Esophagus mucosa (tissue), 1 donor: ENCODE measurements at regions not wholly inside any gene's neighbourhood (a gene's known extent, or its start where the extent isn't known, plus 50 kb on each side); places are given as distances from the start of the nearest gene placed in this dataset.
"Not testable (repeated sequence)": the region's sequence is repeated elsewhere in the genome, so short reads cannot be mapped to it uniquely, and the experiment has no call there.

Experiments used
- ATAC-seq: fragments of 200-7000 bp; cut with Tn5 transposase; one replicate; pipeline ENCODE4 v1.9.1; 2020
- donor health status: DM: yes; HTN: yes; CAD: no.

DNA sequence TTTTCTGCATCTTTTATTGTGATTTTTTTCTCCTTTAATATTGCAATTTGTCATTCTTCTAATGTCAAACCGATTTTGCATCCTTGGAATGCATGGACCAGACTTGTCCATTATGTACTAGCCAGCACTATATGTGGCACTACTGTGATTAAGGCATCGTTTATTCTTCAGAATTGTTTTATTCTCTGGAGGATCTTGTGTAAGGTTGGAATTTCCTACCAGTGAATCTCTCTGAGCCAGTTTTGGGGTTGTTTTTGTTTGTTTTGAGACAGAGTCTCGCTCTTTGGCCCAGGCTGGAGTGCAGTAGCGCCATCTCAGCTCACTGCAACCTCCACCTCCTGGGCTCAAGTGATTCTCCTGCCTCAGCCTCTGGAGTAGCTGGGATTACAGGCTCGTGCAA lies 58.5 kb downstream of the IGLL5 start:
- ATAC-seq: no peak

GRCh38 chr22:22948651-22949571 lies 61.3 kb downstream of the IGLL5 start:
- peak; percentile 17 for ATAC-seq

- ATAC-seq: no peak
Measured at GRCh38 chr22:22949953-22950352, 62.3 kb downstream of the IGLL5 start.

DNA sequence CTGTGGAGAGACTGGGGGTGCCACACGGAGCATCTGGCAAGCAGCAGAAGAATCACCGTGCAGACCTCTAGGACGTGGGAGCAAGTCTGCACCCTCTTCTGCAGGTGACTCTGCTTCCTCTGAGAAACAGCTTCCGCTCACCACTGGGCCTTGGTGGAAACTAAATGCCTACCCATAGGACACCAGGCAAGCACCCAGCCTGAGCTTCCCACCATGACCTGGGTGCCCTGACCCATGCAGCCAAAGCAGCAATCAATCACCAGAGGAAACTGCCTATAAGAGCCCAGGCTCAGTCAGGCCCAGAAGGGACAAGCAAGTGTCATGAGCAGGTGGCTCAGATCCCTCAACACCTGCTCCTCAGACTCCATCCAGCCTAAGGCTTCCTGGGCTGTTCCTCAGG lies 63.4 kb downstream of the IGLL5 start:
- no peak for ATAC-seq

DNA sequence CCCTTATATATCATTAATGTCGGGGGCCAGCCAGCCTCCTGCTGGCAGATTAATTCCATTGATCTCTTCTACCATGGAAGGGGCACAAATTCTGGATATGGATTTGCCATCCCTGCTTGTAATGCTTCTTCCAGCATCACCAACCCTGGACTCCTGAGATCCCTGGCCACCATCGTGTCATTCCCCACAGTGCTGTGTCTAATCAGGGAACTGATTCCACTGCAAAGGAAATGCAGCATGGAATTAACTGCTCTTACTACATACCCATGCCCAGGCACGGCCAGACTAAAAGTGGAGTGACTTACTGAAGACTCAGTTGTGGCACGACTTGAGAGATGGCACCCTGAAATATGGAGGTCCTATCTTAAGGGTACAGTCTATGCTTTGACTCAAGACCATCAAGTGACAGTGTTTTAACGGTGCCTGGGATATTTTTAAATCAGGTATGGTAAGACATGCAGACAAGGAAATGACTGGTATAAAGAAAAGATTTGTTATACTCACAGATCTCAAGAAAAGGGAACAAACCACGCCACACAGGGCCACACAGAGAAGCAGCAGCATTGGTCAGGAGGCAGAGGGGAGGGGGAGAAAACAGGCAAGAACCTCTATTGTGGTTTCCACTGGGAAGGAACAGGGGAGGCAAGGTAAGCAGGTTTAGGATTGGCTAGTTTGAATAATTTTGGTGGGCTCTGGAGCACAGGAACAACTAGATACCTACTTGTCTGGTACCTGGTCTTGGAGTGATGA lies 65.1 kb downstream of the IGLL5 start:
- ATAC-seq: no peak

GRCh38 chr22:22953791-22954190 lies 66.2 kb downstream of the IGLL5 start:
- ATAC-seq: no peak

DNA sequence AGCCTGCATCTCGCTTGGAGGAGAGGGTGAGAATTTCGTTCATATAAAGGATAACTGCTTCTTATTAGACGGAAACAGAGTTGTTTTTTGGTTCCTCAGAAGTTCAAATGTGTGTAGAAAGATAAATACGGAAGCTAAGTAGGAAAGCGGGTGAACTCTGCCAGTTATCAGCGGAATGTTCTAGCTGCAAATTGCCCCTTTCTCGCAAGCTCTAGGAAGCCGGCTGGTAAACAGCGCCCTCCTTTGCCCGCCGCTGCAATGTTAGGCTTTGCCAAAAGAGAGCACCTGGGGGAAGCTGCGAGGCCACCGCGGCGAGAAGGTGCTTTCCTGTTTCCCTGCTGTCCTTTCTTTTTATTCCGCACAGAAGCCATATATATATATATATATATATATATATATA lies 67.0 kb downstream of the IGLL5 start:
- no peak for ATAC-seq

- peak; percentile 30 for ATAC-seq
Measured at GRCh38 chr22:22955276-22955798, 67.7 kb downstream of the IGLL5 start.

- peak; percentile 79 for ATAC-seq
Measured at GRCh38 chr22:22955866-22956535, 68.4 kb downstream of the IGLL5 start.

- ATAC-seq: no peak
Measured at GRCh38 chr22:22957090-22957489, 69.5 kb downstream of the IGLL5 start.

DNA sequence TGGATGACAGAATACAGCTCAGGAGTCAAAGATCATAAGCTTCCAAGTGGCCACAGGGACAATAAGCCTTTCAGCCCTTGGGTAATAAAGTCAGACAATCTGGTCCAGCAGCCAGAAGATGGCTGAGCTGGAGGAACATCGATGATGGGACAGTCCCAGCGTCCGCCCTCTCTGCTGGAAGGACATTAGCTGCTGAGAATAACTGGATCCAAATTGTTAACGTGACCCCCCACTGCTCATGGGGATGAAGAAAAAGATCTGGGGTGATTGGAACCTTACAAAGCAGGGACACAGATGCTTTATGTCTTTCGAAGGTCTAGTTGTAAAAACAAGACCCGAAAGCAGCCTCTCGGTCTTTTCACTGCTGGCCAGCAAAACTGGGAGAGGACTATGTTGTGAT lies 71.0 kb downstream of the IGLL5 start:
- ATAC-seq: no peak

DNA sequence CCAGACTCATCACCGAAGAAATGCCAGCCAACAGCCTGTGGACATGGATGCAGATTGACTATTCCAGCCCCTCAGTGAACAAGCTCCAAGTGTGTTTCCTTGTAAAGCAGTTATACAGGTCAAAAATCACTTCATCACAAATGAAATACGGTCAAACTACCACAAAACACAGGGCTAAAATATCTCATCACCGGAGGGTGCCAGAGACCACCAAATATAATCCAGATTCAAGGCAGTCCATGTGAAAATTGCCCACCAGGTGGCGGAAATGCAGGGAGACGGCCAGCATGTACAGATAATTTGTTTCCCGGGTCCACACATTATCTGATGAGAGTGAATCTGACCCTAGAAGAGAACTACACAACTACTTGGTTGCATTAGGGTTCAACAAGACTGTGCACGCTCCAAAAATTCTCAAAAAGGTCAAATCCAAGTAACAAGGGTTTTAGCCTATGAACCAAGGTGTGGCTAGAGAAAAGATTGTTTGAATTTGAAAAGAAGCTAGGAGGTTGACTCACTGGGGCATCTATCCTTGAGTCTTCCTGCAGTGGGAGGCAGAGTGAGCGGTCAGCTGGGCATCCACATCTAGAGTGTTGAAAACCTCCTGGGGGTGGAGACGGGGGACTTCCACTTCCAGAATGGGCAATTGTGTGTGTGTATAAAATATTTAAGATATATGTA lies 71.7 kb downstream of the IGLL5 start:
- ATAC-seq: peak; percentile 57

DNA sequence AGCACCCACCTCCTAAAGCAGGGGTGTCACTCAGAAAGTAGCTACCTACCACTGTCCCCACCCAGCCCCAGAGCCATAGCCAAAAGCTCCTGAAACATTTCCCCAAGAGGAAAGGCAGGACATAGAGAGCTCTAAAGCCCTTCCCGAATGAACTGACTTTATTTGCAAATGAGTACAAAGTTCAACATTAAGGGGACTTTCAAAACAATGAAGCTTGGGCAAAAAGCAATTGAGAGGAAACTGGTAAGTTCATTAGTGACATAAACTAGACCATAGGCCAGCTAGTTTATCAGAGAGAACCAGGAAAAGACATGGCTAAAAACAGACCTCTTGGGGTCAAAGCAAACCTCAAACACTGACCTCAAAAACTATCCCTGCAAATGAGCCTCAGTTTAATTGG lies 72.7 kb downstream of the IGLL5 start:
- ATAC-seq: no peak

DNA sequence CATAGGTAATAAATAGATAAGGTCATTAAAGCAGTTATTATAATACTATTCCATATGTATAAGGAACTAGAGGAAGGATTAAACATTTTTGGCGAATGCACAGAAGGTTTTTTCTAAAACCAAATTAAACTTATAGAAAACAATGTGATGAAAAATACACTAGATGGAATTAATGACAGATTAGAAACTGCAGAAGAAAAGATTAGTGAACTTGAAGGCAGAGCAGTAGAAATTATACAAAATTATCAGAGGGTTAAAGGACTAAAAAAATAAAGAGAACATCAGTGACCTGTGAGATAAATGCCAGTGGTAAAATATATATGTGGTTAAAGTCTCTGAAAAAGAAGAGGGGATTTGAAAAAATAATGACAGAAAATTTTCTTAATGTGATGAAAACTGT lies 74.0 kb downstream of the IGLL5 start:
- no peak for ATAC-seq

DNA sequence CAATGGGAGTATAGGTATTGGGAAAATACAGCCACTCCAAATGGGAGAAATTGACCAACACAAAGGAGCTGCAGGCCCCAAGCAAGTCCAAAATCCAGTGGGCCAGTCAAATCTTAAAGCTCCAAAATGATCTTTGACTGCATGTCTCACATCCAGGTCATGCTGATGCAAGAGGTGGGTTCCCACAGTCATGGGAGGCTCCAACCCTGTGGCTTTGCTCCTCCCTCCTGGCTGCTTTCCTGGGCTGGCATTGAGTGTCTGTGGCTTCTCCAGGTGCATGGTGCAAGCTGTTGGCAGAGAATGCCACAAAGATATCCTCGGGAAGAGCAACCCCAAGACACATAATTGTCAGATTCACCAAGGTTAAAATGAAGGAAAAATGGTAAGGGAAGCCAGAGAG lies 80.8 kb downstream of the IGLL5 start:
- ATAC-seq: no peak

DNA sequence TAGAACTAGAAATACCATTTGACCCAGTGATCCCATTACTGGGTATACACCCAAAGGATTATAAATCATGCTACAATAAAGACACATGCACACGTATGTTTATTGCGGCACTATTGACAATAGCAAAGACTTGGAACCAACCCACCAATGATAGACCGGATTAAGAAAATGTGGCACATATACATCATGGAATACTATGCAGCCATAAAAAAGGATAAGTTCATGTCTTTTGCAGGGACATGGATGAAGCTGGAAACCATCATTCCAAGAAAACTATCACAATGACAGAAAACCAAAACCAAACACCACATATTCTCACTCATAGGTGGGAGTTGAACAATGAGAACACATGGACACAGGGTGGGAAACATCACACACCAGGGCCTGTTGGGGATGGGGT lies 85.0 kb downstream of the IGLL5 start:
- not testable (repeated sequence) for ATAC-seq

- no peak for ATAC-seq
Measured at GRCh38 chr22:22973336-22973735, 85.7 kb downstream of the IGLL5 start.

DNA sequence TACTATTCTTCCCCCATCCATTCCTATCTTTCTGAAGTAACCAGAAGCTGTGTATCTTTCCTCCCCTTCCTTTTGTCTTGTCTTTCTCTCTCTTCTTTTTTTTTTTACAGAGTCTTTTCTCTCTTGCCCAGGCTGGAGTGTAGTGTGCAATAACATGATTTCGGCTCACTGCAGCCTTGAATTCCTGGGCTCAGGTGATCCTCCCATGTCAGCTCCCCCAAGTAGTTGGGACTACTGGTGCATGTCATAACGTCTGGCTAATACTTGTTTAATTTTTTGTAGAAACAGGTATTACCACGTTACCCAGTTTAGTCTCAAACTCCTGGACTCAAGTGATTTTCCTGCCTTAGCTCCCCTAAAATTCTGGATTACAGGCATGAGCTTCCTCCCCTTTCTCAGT lies 86.5 kb downstream of the IGLL5 start:
- ATAC-seq: no peak

- ATAC-seq: no peak
Measured at GRCh38 chr22:22974795-22975580, 87.4 kb downstream of the IGLL5 start.

DNA sequence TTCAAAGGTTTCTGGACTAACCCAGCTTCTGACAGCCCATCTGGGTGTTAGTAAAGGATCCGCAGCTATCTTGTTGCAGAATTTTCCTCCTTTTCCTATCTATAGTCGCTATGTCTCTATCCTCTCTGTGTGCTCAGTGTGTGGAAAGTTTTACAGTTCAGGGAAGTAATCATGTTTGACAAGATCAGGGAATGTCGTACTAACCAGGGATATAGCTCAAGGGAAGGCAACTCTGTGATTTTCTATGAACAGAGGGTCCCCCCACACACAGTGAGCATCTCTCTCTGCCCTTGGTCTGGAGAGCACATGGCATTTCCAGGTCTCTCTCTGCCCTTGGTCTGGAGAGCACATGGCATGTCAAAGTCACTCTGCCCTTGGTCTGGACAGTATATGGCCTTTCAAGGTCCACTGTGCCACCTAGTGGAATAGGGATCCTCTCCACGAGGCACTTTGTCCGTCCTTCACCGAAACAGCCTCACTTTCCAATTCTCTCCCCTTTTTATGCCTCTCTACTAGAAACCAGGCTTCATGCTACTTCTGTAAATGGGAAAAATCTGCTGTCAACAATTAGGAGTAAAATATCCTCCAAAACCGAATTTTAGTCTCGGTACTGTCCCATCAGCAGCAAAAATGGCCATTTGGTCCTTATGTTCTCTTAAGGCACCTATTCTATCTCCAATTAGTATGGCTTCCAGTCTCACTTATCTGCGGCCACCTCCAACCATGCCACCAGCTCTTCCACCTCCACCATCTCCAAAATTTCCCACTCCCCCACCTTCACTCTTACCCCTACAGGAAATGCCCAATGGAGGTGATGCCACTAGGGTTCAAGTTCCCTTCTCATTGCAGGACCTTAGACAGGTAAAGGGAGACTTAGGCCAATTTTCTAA lies 88.7 kb downstream of the IGLL5 start:
- ATAC-seq: no peak
